ENCODE measurements at regions not wholly inside any gene's neighbourhood (a gene's known extent, or its start where the extent isn't known, plus 50 kb on each side); places are given as distances from the start of the nearest gene placed in this dataset.

DNA sequence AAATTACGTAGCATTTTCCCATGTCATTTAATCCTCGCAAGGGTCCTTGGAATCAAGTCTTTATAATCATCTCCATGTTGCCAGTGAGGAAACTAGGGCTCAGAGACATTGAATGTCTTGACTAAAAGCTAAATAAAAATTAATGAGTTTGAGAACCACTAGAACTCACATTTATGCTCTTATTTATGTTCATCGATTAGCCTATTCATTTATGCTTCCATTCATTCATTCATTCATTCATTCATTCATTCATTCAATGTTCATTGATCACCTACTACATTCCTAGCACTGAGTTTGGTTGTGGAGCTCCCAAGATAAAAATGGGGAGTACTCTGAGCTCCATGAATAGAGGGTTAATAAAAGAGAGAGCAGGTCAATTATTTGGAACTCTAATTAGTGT lies 59.7 kb downstream of the KCNA1 start:
- no peaks in the 10 kb centered on the region for H4K20me1 ChIP-seq (replicated peaks; ENCODE audit: insufficient read depth)
- H3K36me3 ChIP-seq (ENCODE audit: insufficient read depth) = no peaks in the 10 kb centered on the region
- Mint-ChIP-seq H3K4me1 (no peaks in the 10 kb centered on the region; the same call in 2 of the 3 replicates), H3K4me3 (no peak overlapping the region), H3K27me3 (ENCODE audit: insufficient read depth, low read depth, poor library complexity) (no peaks in the 10 kb centered on the region), H3K9me3 (no peaks in the 10 kb centered on the region), H3K27ac (no peak overlapping the region), H3K36me3 (ENCODE audit: low read depth) (no peaks in the 10 kb centered on the region)
- no peaks in the 10 kb centered on the region for H3F3A ChIP-seq (replicated peaks; ENCODE audit: low read depth)
- DNase-seq (ENCODE audit: low spot score) = no peak
- no peak overlapping the region for H3K4me2 ChIP-seq
- no peaks in the 10 kb centered on the region for H3K79me2 ChIP-seq (replicated peaks; ENCODE audit: insufficient read depth)
- no peak overlapping the region for H3K27ac ChIP-seq (ENCODE audit: low read depth)
- no peak overlapping the region for H3K4me3 ChIP-seq
- TF ChIP-seq ZNF114 (CRISPR knock-in tag; IDR thresholded peaks at IDR 0.05) = no peak
- no peak for TF ChIP-seq POLR2AphosphoS5 (IDR thresholded peaks at IDR 0.05; ENCODE audit: low read depth)
- TF ChIP-seq CREB1 (CRISPR knock-in tag; IDR thresholded peaks at IDR 0.05; ENCODE audit: low read depth) = no peak
- no peak for TF ChIP-seq NANOG (IDR thresholded peaks at IDR 0.05; ENCODE audit: borderline replicate concordance)
- no peak for TF ChIP-seq JUNB (IDR thresholded peaks at IDR 0.05; ENCODE audit: unreplicated experiment)
- no peak for TF ChIP-seq STAT1 (IDR thresholded peaks at IDR 0.05; ENCODE audit: unreplicated experiment)
- TF ChIP-seq EZH2phosphoT487 (IDR thresholded peaks at IDR 0.05; ENCODE audit: unreplicated experiment) = no peak
- no peak for TF ChIP-seq ZNF331 (CRISPR knock-in tag; IDR thresholded peaks at IDR 0.05; ENCODE audit: low read depth)
- TF ChIP-seq, protein P1, sequence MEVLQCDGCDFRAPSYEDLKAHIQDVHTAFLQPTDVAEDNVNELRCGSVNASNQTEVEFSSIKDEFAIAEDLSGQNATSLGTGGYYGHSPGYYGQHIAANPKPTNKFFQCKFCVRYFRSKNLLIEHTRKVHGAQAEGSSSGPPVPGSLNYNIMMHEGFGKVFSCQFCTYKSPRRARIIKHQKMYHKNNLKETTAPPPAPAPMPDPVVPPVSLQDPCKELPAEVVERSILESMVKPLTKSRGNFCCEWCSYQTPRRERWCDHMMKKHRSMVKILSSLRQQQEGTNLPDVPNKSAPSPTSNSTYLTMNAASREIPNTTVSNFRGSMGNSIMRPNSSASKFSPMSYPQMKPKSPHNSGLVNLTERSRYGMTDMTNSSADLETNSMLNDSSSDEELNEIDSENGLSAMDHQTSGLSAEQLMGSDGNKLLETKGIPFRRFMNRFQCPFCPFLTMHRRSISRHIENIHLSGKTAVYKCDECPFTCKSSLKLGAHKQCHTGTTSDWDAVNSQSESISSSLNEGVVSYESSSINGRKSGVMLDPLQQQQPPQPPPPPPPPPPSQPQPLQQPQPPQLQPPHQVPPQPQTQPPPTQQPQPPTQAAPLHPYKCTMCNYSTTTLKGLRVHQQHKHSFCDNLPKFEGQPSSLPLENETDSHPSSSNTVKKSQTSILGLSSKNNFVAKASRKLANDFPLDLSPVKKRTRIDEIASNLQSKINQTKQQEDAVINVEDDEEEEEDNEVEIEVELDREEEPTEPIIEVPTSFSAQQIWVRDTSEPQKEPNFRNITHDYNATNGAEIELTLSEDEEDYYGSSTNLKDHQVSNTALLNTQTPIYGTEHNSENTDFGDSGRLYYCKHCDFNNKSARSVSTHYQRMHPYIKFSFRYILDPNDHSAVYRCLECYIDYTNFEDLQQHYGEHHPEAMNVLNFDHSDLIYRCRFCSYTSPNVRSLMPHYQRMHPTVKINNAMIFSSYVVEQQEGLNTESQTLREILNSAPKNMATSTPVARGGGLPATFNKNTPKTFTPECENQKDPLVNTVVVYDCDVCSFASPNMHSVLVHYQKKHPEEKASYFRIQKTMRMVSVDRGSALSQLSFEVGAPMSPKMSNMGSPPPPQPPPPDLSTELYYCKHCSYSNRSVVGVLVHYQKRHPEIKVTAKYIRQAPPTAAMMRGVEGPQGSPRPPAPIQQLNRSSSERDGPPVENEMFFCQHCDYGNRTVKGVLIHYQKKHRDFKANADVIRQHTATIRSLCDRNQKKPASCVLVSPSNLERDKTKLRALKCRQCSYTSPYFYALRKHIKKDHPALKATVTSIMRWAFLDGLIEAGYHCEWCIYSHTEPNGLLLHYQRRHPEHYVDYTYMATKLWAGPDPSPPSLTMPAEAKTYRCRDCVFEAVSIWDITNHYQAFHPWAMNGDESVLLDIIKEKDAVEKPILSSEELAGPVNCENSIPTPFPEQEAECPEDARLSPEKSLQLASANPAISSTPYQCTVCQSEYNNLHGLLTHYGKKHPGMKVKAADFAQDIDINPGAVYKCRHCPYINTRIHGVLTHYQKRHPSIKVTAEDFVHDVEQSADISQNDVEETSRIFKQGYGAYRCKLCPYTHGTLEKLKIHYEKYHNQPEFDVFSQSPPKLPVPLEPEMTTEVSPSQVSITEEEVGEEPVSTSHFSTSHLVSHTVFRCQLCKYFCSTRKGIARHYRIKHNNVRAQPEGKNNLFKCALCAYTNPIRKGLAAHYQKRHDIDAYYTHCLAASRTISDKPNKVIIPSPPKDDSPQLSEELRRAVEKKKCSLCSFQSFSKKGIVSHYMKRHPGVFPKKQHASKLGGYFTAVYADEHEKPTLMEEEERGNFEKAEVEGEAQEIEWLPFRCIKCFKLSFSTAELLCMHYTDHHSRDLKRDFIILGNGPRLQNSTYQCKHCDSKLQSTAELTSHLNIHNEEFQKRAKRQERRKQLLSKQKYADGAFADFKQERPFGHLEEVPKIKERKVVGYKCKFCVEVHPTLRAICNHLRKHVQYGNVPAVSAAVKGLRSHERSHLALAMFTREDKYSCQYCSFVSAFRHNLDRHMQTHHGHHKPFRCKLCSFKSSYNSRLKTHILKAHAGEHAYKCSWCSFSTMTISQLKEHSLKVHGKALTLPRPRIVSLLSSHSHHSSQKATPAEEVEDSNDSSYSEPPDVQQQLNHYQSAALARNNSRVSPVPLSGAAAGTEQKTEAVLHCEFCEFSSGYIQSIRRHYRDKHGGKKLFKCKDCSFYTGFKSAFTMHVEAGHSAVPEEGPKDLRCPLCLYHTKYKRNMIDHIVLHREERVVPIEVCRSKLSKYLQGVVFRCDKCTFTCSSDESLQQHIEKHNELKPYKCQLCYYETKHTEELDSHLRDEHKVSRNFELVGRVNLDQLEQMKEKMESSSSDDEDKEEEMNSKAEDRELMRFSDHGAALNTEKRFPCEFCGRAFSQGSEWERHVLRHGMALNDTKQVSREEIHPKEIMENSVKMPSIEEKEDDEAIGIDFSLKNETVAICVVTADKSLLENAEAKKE (CRISPR knock-in tag; IDR thresholded peaks at IDR 0.05) = no peak
- TF ChIP-seq, protein P2, sequence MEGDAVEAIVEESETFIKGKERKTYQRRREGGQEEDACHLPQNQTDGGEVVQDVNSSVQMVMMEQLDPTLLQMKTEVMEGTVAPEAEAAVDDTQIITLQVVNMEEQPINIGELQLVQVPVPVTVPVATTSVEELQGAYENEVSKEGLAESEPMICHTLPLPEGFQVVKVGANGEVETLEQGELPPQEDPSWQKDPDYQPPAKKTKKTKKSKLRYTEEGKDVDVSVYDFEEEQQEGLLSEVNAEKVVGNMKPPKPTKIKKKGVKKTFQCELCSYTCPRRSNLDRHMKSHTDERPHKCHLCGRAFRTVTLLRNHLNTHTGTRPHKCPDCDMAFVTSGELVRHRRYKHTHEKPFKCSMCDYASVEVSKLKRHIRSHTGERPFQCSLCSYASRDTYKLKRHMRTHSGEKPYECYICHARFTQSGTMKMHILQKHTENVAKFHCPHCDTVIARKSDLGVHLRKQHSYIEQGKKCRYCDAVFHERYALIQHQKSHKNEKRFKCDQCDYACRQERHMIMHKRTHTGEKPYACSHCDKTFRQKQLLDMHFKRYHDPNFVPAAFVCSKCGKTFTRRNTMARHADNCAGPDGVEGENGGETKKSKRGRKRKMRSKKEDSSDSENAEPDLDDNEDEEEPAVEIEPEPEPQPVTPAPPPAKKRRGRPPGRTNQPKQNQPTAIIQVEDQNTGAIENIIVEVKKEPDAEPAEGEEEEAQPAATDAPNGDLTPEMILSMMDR (conservative IDR thresholded peaks at IDR 0.05; ENCODE audit: low read depth in 2 of 2) = no peak
- TF ChIP-seq EZH2 (IDR thresholded peaks at IDR 0.05; ENCODE audit: low read depth, unreplicated experiment) = no peak
- TF ChIP-seq, protein P3, sequence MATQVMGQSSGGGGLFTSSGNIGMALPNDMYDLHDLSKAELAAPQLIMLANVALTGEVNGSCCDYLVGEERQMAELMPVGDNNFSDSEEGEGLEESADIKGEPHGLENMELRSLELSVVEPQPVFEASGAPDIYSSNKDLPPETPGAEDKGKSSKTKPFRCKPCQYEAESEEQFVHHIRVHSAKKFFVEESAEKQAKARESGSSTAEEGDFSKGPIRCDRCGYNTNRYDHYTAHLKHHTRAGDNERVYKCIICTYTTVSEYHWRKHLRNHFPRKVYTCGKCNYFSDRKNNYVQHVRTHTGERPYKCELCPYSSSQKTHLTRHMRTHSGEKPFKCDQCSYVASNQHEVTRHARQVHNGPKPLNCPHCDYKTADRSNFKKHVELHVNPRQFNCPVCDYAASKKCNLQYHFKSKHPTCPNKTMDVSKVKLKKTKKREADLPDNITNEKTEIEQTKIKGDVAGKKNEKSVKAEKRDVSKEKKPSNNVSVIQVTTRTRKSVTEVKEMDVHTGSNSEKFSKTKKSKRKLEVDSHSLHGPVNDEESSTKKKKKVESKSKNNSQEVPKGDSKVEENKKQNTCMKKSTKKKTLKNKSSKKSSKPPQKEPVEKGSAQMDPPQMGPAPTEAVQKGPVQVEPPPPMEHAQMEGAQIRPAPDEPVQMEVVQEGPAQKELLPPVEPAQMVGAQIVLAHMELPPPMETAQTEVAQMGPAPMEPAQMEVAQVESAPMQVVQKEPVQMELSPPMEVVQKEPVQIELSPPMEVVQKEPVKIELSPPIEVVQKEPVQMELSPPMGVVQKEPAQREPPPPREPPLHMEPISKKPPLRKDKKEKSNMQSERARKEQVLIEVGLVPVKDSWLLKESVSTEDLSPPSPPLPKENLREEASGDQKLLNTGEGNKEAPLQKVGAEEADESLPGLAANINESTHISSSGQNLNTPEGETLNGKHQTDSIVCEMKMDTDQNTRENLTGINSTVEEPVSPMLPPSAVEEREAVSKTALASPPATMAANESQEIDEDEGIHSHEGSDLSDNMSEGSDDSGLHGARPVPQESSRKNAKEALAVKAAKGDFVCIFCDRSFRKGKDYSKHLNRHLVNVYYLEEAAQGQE (IDR thresholded peaks at IDR 0.05; ENCODE audit: unreplicated experiment) = no peak
- no peak for TF ChIP-seq ETS1 (IDR thresholded peaks at IDR 0.05)
- no peaks in the 10 kb centered on the region for H3K27me3 ChIP-seq (ENCODE audit: insufficient read depth)
- H2AFZ ChIP-seq = no peak overlapping the region
- 0 out of 2 replicates have a peak, but pooled peaks cover 4% of the 10 kb centered on the region for H3K9me2 ChIP-seq (ENCODE audit: insufficient read depth)
- no peaks in the 10 kb centered on the region for H3K4me1 ChIP-seq (ENCODE audit: insufficient read depth)
- ATAC-seq = no peak

Measured in GM23338 (cell line).